OCI-LY1 (cell line): ENCODE measurements at regions not wholly inside any gene's neighbourhood (a gene's known extent, or its start where the extent isn't known, plus 50 kb on each side); places are given as distances from the start of the nearest gene placed in this dataset.

ENCODE experiments used
- CTCF ChIP-seq: fragments of 200-600 bp; sonication (generic), shearing (Covaris generic); IDR thresholded peaks from 2 replicates; pipeline ENCODE4 v1.5.1; 2017; ENCODE audit warnings: mild to moderate bottlenecking, antibody characterized with exemption, low read length, moderate library complexity, mixed read lengths
- EZH2 ChIP-seq: fragments of 200-600 bp; sonication (generic), shearing (Covaris generic); IDR thresholded peaks from 2 replicates; pipeline ENCODE4 v1.8.0; 2017; ENCODE audit warnings: borderline replicate concordance, mixed run types, mild to moderate bottlenecking, antibody characterized with exemption, low read length, moderate library complexity, mixed read lengths

DNA sequence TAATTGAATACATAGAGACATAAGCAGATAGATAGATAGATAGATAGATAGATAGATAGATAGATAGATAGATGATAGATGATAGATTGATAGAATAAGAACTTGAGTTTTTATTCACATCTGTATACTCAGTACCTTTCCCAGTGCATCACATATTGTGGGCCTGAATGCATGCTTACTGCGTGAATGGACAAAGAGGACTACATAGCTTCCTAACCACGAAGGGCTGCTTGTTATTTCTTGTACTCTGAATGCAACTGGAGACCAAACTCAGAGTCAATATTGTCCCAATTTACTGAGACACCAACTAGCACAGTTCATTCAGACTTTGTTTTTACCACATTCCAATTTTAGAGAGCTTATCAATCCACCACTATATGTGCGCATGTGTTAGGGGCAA is 422.9 kb upstream of the GRM7 start:
- TF ChIP-seq CTCF = no peak
- TF ChIP-seq EZH2 = no peak
